ENCODE measurements at regions not wholly inside any gene's neighbourhood (a gene's known extent, or its start where the extent isn't known, plus 50 kb on each side); places are given as distances from the start of the nearest gene placed in this dataset.

DNA sequence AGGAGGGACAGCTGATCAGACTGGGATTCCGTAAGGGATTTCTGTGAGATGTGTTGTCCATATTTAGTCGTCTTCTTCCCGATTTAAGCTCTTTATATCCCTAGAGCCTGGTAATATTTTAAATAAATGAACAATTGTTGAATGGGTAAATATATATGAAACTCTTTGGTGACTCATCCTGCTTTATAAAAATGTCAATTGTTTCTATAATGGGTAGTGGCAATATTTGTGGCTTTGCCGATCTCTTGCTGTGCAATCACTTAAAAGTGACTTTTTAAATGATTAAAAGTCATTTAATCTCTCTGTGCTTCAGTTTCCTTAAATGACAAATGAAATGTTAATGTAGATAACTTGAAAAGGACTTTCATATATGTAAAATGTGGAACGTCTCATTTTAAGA, 339.2 kb downstream of the RNF144A start:
- Histone ChIP-seq H3K27ac (no peak overlapping the region), H3K9me3 (no peaks in the 10 kb centered on the region), H3K4me1 (no peaks in the 10 kb centered on the region), H3K36me3 (no peaks in the 10 kb centered on the region), H3K4me3 (no peak overlapping the region), H3K27me3 (no peaks in the 10 kb centered on the region)
- intact Hi-C loops (cut with DNase I; ENCODE audit: low total_unique reads) = no loop called here
- WGBS, 5 donors = 56 to 71% (median 63%) methylated on average over 5 of the region's 5 CpGs
- no peak for TF ChIP-seq POLR2A (IDR thresholded peaks at IDR 0.05)
- TF ChIP-seq EP300 (IDR thresholded peaks at IDR 0.05) = no peak
- no peak for TF ChIP-seq POLR2AphosphoS5 (IDR thresholded peaks at IDR 0.05)
- TF ChIP-seq, protein P1, sequence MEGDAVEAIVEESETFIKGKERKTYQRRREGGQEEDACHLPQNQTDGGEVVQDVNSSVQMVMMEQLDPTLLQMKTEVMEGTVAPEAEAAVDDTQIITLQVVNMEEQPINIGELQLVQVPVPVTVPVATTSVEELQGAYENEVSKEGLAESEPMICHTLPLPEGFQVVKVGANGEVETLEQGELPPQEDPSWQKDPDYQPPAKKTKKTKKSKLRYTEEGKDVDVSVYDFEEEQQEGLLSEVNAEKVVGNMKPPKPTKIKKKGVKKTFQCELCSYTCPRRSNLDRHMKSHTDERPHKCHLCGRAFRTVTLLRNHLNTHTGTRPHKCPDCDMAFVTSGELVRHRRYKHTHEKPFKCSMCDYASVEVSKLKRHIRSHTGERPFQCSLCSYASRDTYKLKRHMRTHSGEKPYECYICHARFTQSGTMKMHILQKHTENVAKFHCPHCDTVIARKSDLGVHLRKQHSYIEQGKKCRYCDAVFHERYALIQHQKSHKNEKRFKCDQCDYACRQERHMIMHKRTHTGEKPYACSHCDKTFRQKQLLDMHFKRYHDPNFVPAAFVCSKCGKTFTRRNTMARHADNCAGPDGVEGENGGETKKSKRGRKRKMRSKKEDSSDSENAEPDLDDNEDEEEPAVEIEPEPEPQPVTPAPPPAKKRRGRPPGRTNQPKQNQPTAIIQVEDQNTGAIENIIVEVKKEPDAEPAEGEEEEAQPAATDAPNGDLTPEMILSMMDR (IDR thresholded peaks at IDR 0.05) = no peak
- no peak for DNase-seq

DNA sequence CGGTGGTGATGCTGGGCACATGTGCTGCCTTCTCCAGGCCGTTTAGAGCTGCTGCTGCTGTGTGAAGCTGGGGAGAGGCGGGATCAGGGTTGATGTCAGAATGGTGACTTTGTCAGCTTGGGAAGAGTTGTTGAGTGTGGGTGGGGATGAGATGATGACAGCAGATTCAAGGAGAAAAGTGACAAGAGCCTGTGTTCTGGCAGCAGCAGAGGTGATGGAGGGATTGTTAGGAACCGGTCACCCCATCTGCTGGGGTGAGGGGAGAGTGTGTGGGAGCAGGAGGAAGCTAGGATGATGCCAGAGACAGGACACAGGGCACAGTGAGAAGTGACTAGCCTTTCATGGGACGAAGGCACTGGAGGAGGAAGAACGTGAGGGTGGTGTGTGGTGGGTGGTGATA, 345.5 kb downstream of the RNF144A start:
- intact Hi-C loops (cut with DNase I; ENCODE audit: low total_unique reads) = no loop called here
- Histone ChIP-seq H3K36me3 (no peaks in the 10 kb centered on the region), H3K27me3 (peaks cover 0 to 7% (median 0%) of the 10 kb centered on the region in 3 donors), H3K9me3 (no peaks in the 10 kb centered on the region), H3K4me3 (no peak overlapping the region), H3K4me1 (no peaks in the 10 kb centered on the region), H3K27ac (no peak overlapping the region)
- TF ChIP-seq, protein P1 (IDR thresholded peaks at IDR 0.05) = no peak
- TF ChIP-seq POLR2AphosphoS5 (IDR thresholded peaks at IDR 0.05) (no peak), EP300 (IDR thresholded peaks at IDR 0.05) (no peak), POLR2A (IDR thresholded peaks at IDR 0.05) (no peak)
- 58 to 71% (median 63%) methylated on average over 6 of the region's 6 CpGs for WGBS, 5 donors
- DNase-seq = no peak

DNA sequence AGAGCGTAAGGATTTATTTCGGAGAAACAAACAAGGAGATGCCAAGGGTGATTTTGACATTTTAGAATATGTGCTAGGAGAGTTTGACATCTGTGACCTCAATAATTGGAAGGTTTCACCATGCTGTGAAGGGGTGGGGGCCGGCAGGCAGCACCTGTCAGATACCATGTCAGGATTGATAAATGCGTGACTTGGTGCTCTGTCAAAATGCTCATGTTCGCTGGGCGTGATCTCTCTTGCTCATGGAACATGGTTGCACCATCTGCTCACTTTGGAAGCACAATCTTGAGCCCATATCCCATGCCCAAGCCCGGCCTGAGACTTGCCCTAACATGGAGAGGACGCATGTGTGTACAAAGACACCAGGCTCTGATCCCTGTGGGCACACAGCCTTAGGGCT, 347.6 kb downstream of the RNF144A start:
- Histone ChIP-seq H3K36me3 (no peaks in the 10 kb centered on the region), H3K4me1 (no peaks in the 10 kb centered on the region), H3K27me3 (peaks cover 0 to 15% (median 0%) of the 10 kb centered on the region in 3 donors), H3K27ac (no peak overlapping the region), H3K4me3 (no peak overlapping the region), H3K9me3 (no peaks in the 10 kb centered on the region)
- TF ChIP-seq POLR2A (IDR thresholded peaks at IDR 0.05) (no peak), EP300 (IDR thresholded peaks at IDR 0.05) (no peak), POLR2AphosphoS5 (IDR thresholded peaks at IDR 0.05) (no peak)
- TF ChIP-seq, protein P1 (IDR thresholded peaks at IDR 0.05) = no peak
- intact Hi-C loops (cut with DNase I; ENCODE audit: low total_unique reads) = no loop called here
- DNase-seq = no peak
- WGBS, 5 donors = 87 to 93% (median 90%) methylated on average over 7 to 8 of the region's 8 CpGs

DNA sequence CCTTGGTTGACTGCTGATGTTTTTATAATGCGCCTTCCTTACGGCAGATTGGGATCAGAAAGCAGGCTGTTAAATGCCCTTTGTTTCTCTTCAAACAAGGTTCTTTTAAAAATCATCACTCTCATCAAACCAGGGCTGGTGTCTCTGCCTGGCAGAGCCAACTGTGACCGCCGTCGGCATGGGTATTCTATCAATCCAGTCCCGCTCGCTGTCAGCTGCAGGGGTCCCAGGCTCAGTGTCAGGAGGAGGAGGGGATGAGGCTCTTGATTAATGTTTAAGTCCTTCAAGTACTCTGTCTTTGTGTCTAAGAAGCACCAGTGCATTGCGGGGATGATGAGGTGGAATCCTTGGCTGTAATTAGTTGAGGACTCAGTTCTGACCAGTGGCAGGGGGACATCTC, 348.1 kb downstream of the RNF144A start:
- Histone ChIP-seq H3K4me1 (no peaks in the 10 kb centered on the region), H3K9me3 (no peaks in the 10 kb centered on the region), H3K27ac (no peak overlapping the region), H3K4me3 (no peak overlapping the region), H3K36me3 (no peaks in the 10 kb centered on the region), H3K27me3 (peaks cover 0 to 20% (median 0%) of the 10 kb centered on the region in 3 donors)
- TF ChIP-seq, protein P1 (IDR thresholded peaks at IDR 0.05) = no peak
- WGBS, 5 donors = 79 to 93% (median 80%) methylated on average over 8 of the region's 8 CpGs
- intact Hi-C loops (cut with DNase I; ENCODE audit: low total_unique reads) = no loop called here
- DNase-seq = no peak
